ENCODE measurements at regions not wholly inside any gene's neighbourhood (a gene's known extent, or its start where the extent isn't known, plus 50 kb on each side); places are given as distances from the start of the nearest gene placed in this dataset.

GRCh38 chr4:116387937-116388474 is 697.4 kb downstream of the TRAM1L1 start:
- TF ChIP-seq, protein P1, sequence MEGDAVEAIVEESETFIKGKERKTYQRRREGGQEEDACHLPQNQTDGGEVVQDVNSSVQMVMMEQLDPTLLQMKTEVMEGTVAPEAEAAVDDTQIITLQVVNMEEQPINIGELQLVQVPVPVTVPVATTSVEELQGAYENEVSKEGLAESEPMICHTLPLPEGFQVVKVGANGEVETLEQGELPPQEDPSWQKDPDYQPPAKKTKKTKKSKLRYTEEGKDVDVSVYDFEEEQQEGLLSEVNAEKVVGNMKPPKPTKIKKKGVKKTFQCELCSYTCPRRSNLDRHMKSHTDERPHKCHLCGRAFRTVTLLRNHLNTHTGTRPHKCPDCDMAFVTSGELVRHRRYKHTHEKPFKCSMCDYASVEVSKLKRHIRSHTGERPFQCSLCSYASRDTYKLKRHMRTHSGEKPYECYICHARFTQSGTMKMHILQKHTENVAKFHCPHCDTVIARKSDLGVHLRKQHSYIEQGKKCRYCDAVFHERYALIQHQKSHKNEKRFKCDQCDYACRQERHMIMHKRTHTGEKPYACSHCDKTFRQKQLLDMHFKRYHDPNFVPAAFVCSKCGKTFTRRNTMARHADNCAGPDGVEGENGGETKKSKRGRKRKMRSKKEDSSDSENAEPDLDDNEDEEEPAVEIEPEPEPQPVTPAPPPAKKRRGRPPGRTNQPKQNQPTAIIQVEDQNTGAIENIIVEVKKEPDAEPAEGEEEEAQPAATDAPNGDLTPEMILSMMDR (conservative IDR thresholded peaks at IDR 0.05), result no peak
- TF ChIP-seq ZFX (IDR thresholded peaks at IDR 0.05), result no peak

Measured in C4-2B (cell line).